NCI-H510A treated with DMSO at 0.1 percent for 48 hours (cell line): ENCODE measurements at regions not wholly inside any gene's neighbourhood (a gene's known extent, or its start where the extent isn't known, plus 50 kb on each side); places are given as distances from the start of the nearest gene placed in this dataset.

Experiments
- DNase-seq: peaks from one replicate; lab custom pipeline; 2025; lab: John Stamatoyannopoulos, UW

DNA sequence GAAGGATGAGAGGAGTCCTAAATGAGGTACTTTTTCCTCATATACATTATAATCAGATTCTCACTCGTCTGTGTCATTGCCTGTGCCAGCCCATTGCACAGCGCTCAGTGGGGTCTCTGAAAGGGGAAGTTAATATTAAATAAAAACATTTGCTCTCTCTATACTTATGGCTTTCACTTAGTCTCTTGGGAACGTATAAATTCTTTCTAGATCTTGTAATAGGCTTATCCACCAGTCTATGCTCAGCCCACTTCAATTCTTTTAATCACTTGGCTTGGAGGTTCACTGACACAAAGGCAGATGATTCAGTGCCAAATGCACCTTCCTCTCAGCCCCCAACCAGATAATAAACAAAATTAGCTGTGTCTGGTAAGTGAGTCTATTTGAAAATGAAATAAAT is 164.3 kb upstream of the OGFRL1 start:
- no peak for DNase-seq

DNA sequence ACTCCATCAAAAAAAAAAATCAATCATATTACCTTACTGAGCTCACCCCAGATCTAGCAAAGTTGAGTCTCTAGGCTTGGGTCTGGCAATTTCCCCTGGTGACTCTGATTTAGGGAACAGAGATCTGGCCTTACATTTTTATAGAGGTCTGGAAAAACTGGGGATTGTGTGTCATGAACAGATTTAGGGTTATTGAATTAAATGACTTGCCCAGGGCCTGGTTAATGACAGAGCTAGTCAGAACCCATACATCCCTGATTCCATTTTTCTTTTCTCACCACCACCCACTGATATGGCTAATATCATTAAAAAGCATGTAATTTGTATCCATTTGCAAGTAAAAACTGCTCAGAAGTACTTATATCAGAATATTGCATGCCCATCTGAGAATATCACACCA is 163.4 kb upstream of the OGFRL1 start:
- DNase-seq: no peak

DNA sequence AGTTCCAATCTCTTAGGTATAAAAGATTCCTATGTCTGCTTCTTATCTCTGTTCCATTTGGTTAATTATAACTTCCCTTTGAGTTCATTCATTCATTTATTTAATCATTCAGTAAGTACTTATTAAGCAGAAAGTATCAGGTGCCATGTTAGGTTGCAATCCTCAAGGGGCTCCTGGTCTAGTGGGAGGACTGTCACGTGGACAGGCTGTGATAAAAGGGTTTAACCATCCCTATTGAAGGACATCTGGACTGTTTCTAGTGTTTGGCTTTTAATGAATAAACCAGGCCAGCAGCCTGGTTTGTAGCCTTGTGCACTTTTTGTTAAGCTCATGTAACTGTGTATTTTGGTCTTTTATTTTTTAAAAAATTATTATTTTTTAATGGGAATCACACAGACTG is 162.1 kb upstream of the OGFRL1 start:
- DNase-seq: no peak

DNA sequence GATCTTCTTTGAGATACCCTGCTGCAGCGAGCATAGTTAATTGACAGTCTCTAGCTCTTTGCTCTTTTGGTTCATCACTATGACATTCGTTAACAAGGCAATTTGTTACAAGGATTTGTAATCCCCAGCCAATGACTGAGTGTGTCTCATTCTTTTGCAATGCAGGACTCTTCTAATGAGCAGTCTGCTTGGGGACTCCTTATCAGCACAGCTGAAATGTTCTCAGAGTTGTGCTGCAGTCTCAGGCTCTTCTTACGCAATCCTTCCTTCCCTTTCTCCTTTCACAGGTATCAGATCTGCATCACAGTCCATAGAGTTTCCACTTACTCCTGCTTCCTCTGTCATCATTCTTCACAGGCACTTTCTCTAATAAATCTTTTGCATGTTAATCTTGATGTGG is 161.2 kb upstream of the OGFRL1 start:
- no peak for DNase-seq

DNA sequence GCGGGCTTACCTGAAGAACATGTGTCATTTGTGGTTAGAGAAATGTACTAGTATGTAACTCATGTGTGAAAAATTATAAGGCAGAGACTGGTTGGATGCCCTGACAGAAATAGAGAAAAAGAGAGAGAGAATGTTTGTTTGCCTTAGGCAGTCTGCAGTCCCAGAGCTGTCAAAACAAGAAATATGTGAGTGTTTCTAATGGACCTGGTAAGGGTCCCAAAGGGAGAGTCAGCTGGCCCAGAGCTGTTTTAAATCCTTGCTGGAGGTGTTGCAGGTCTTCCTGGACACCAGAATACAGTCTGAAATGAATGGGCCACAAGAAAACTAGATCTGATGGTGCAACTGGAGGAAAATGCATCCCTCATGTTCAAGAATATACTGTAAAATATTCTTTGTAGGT is 158.3 kb upstream of the OGFRL1 start:
- DNase-seq: no peak

DNA sequence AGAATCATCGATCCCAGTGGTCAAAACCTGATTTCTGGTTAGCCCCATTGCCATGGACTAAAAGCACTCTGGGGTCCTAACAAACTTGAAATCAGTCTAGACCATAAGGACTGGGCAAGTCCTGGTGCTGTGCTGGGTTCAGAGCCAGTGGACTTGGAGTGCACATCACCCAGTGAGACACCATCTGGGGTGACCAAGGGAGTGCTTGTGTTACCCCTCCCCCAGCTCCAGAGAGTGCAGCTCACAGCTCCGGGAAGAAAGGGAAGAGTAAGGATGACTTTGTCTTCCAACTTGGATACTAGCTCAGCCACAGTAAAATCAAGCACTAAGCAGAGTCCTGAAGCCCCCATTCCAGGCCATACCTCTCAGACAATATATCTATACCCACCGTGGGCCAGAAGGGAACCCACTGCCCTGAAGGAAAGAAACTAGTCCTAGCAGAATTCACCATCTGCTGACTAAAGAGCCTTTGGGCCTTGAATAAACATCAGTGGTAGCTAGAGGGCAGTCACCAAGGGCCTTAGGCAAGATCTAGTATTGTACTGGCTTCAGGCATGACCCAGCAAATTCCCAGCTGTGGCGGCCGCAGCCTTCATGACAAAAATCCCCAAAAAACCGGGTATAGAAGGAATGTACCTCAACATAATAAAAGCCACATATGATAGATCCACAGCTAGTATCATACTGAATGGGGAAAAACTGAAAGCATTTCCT is 153.5 kb upstream of the OGFRL1 start:
- no peak for DNase-seq

DNA sequence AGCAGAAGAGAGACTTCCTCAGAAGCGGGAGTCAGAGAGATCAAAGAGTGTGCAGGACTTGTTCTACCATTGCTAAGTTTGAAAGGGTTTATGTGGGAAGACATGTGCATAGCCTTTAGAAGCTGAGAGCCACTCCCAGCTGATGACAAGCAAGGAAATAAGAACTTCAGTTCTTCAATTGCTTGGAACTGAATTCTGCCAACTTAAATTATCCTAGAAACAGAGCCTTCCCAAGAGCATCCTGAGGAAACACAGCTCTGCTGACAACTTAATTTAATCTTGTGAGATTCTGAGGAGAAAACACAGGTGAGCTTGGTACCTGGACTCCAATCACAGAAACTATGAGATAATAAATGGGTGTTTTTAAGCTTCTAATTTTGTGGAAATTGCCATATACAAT is 150.6 kb upstream of the OGFRL1 start:
- no peak for DNase-seq

DNA sequence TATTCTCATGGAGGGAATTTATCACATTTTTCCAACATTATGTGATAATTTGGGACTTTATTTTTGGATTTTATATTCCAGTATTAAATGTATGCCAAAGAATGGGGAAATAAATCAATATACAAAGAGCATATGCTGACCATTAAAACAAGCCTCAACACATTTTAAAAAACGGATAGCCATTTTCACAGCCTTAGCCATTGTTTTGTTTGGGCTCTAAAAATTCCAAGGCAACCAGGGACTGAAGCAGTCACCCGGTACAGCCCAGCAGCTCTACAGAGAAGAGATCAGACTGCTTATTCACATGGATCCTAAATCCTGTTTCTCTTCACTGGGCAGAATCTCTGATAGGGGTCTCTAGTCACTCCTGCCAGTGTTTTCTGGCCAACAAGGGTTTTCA is 150.2 kb upstream of the OGFRL1 start:
- DNase-seq: no peak

DNA sequence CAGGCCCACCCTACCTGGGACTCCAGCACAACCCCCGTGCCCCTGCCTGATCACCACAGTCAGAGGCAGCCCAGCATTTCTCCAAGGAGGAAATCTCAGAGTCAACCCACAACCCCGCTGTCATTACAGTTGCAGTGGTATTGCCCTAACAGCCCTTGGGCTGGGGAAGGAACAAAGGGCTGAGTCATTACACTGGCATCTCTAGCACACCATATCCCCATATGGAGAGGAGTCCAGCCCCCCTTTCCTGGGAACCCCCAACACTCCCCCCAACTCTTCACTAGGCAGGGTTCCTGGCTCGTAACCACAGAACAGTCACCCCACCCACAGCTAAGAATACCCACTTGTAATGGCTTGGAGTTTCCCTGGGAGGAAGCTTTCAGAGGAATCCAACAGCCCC is 149.4 kb upstream of the OGFRL1 start:
- DNase-seq: no peak

DNA sequence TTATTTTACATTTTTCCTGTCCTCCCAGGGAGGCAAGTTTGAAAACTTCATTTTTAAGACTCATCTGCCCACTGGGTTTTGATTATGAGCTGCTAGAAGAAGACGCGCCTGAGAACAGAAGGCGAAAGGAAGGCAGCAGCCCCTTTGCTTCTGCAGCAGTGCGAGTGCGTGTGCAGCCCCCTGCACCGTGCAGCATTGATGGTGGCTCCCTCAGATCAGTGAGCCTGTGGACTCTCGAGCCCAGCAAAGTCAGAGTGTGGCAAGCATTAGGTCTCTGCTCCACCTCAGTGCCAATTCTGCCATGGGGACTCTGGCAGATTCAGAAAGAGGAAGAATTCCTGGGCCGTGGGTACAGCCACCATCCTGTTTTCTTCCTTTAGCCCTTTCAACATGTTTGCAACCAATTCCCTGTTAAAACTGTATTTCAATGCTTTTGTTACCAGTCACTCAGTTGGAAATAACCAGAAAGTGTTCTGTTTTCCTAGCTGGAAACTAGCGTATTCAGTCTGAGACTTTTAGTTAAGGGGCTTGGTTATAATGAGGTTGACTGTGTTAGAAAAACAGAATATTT is 134.8 kb upstream of the OGFRL1 start:
- DNase-seq: no peak

DNA sequence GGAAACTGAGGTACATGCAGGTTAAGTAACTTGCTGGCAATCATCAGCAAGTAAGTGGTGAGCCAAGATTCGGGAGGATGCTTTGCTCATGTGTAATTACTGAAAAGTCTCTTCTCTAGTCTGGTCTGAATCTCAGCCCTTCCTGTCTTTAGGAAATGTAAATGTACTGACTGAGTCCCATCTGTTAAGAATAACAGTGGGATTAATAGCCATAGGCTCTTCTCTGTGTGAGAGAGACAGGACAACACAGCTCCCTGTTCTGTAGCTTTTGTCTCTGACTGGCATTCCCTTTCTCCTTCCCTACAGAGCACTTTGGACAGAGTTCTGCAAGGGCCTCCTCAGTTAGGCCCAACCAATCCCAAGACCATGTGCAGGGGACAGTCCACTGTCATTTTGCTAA is 131.3 kb upstream of the OGFRL1 start:
- DNase-seq: no peak

DNA sequence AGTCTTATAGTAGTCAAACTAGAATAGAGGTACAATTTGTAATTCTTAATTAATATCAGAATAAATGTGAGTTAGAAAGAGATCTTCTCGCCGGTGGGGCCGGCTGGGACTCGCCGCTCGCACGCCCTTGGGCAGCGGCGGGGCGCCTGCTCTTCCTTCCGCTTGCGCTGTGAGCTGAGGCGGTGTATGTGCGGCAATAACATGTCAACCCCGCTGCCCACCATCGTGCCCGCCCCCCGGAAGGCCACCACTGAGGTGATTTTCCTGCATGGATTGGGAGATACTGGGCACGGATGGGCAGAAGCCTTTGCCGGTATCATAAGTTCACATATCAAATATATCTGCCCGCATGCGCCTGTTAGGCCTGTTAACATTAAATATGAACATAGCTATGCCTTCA is 123.7 kb upstream of the OGFRL1 start:
- no peak for DNase-seq

DNA sequence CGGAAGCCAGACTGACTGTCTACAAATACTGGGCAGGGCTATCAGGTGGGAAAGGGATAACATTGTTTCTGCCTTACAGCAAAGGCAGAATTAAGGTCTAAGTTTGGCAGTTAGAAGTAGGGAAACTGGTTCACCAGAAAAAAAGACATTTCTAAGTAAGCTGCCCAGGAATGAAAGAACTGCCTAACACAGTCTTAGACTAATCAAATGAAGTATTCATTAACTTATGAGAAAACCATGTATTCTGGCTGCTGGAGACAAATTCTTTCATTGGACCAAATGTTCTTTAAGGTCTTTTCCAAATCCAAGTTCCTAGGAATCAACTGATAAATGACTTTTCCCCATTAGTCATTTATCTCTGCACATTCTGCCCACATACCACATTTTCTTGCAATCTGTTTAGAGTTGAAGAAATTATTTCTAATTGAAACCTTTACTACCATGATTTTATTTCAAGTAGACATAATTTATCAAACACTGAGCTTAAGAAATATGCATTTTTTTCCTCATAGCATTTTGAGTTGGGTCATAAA is 120.3 kb upstream of the OGFRL1 start:
- no peak for DNase-seq

DNA sequence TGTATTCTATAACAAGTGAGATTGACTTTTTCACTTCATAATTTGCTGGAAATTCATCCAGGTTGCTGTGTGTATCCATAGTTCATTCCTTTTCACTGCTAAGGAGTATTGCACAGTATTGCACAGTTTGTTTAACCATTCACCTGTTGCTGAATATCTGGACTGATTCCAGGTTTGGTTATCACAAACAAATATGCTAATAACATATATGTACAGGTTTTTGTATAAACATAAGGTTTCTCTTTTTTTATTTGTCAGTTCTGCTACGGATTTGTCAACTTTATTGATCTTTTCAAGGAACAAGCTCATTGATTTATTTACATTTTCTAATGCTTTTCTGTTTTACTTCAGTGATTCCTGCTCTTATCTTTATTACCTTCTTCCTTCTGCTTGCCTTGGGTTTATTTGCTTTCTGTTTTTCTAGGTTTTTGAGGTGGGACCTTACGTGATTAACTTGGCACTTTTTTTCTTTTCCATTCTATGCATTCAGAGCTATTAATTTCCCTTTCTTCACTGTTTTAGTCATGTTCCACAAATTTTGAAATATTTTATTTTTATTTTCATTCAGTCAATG is 117.0 kb upstream of the OGFRL1 start:
- no peak for DNase-seq

DNA sequence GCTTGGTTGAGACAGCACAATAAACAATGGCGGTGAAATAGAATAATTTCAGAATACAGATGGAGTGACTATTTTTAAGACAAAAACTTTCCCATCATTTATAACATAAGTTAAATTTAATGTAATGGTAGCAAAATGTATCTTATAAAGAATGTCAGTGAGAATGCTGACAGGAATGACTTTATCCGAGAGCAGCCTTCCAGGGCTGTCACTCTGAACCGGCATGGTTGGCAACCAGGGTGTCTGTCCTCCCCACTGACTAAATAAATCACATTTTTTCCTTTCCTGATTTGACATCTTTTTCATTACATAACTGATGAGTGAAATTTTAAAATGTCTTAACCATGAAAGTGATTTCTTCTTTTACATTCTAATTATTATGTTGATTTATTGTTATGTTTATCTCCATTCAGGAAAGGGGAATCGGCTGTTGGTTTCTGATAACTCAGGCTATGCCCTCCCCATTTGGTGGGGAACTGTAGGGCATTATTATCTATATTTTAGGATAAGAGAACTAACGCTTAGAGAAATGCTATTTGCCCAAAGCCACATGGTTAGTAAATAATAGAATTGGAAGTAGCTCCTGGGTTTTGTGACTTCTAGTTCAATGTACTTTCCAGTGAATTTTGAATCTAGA is 109.2 kb upstream of the OGFRL1 start:
- no peak for DNase-seq

DNA sequence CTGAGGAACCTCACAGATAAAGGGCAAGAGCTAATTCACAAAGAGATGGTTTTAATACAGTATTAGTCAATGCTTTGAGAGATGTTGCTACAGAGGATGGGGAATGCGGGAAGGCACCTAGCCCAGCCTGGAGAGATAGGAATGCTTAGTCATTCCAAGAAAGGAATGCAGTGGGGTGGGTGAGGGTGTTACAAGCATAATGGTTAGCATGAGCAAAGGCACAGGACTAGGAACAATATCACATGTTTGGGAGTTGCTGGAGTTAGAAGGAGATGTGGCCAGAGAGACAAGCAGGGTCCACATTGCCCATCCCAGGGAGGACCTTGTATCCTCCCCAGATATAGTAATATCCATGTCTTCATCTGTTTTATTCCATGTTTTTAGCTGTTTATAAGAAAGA is 107.0 kb upstream of the OGFRL1 start:
- no peak for DNase-seq

DNA sequence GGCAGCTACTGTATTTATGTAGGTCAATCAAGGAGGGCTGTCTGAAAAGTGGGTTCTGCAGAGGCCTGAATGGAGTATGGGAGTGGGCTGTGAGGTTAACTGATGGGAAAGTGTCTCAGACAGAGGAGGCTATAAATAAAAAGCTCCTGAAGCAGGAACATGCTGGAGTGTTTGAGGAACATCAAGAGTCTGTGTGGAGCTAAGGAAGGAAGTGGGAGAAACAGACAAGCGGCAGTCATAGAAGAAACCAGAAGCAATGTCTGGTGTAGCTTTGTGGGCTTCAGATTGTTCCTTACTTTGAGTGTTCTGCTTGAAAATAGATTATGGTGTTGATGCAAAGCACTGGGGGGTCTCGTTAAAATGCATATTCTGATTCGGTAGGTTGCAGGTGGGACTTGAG is 101.5 kb upstream of the OGFRL1 start:
- DNase-seq: no peak

DNA sequence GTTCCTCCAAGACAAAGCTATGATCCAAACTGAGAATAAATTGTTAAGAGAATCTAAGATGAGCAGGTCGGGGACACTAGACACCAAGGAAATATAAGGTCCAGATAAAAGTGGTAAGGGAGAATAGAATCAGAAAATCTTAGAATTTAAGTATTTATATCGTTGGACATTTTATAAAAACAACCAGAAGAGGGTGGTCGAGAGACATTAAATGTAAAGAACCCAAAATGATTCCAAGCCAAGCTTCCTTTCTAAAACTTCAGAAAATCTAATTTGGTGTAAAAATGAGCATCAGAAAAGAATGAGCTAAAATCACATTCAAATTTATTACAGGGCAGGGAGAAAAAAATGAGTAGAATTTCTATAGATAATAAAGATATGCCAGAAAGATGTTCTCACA is 97.8 kb upstream of the OGFRL1 start:
- no peak for DNase-seq

DNA sequence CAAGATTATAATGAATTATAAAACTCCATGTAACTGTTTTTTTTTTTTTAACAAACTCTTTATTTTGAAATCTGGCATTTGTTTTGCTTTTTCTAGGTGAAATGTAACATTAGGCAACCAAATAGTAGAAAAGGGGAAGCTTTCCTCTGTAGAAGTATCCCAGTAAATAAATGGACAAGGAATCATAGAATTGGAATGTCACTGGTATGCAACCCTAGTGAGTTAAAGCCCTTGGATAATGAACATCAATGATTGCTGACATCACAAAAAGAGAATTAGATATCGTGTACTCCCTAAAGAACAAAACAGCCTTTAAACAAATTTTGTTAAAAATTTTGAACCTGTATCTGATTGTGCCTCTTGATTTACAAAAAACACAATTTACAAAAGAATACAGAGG is 93.9 kb upstream of the OGFRL1 start:
- DNase-seq: no peak

DNA sequence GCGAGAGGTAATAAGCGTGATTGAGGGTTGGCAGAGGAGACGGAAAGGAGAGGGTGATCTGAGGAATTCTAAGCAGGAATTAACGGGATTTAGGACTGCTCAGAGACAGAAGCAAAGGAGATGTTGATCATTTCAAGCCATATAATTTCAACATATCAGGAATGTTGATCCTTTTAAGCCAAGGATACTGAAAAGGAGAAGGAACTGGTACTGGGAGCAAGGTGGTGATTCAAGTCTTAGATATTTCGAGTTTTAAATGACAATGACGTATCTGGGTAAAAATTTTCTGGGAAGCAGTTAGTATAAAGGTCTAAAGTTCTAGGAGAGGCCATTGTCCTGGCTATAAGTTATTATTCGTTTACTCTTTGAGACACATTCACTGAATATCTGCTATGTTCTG is 91.3 kb upstream of the OGFRL1 start:
- no peak for DNase-seq

DNA sequence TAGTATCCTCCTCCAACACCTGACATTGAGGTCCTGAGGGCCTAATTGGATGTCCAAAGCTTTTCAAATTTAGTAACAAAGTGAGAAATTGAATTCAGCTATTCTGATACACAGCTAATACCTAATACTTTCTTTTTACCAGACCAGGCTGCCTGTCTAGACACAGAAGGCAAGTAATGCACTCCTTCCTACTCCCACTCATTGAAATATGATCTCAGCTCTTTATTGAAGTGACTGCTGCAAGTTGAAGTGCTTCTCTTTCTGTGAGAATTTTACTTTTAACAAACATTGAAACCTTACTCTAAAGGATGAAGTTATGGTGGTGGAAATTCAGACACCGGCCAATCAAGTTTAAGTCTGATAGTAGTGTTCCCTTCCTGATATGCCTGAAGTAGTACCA is 90.8 kb upstream of the OGFRL1 start:
- DNase-seq: peak; percentile 60

DNA sequence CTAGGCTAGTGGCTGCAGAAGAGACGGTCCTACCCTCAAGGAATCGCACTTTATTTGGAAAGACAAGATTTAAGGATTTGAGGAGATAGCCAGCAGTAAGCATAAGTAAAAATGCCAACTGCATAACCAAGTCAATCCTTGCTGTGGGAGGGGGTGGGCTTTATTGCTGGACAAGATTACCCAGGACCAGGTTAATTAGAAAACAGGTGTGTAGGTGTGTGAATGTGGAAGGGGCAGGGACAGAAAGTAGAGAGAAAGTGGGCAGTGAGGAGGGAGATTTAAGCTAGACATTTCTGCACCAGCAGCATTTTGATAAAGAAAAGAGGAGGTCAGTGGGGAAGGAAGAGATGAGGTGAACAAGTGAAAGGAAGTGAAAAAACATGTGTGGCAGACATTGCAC is 89.7 kb upstream of the OGFRL1 start:
- DNase-seq: no peak

DNA sequence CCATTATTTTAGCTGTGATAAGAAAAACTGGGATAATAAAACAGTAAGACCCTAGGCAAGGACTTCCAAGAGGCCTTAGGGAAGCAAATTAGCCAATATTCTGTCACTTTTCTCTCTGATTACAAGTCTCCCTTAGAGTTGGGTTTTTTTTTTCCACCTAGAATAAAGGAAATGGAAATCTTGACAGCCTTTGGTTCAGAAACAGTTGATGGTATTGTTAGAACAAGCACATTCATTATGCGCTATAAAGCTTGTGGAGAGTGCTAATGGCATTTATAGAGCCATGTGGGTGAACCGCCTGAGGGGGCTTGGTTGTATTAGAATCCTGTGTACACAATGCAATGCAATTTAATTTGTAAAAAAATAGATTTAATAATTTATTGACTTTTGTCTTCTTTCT is 88.9 kb upstream of the OGFRL1 start:
- DNase-seq: no peak
